ENCODE measurements at regions not wholly inside any gene's neighbourhood (a gene's known extent, or its start where the extent isn't known, plus 50 kb on each side); places are given as distances from the start of the nearest gene placed in this dataset.

DNA sequence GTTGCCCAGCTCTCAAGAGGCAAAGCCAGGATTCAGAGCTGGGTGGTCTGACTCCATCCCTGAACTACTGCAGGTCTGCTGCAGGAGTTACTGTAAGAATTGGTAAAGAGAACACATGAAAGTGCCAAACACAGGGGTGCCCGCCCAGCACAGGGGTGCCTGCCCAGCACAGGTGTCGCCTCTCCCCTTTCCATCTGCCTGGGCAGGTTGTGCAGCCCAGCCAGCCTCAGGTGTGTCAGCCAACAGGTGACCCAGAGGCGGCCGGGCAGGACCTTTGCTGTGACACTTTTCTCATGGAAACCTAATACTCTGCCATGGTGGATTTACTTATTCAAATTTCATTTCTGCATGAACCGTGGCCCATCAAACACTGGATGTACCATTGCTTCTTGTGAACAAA is 289.7 kb upstream of the IRX4 start:
- Histone ChIP-seq H3K79me2 (ENCODE audit: control insufficient read depth in 1 of 2, insufficient read depth in 2 of 2, low read length in 2 of 2) (no peaks in the 10 kb centered on the region), H3K27ac (ENCODE audit: low read depth, low read length) (no peak overlapping the region), H3K18ac (ENCODE audit: extremely low read depth, low read length) (no peak overlapping the region), H4K5ac (ENCODE audit: insufficient read length, low read depth, low read length) (no peak overlapping the region), H3K4me1 (replicated peaks in 1 of 4; ENCODE audit: control insufficient read depth in 3 of 4, insufficient read depth in 4 of 4, low read length in 3 of 4) (peaks cover 0 to 5% (median 1%) of the 10 kb centered on the region in 4 experiments; a peak in 3 of 7 replicates), H3K56ac (replicated peaks; ENCODE audit: insufficient read length, low read depth, low read length) (no peak overlapping the region), H3K23me2 (ENCODE audit: low read depth, low read length) (no peaks in the 10 kb centered on the region), H2AFZ (ENCODE audit: low read length) (no peak overlapping the region), H3K79me1 (ENCODE audit: low read depth, low read length) (no peaks in the 10 kb centered on the region), H2BK5ac (ENCODE audit: low read depth, low read length) (no peak overlapping the region), H3K14ac (ENCODE audit: insufficient read length) (no peak overlapping the region), H3K4ac (replicated peaks; ENCODE audit: insufficient read length, low read depth, low read length) (no peak overlapping the region), H4K91ac (replicated peaks; ENCODE audit: insufficient read length, low read length) (no peak overlapping the region), H2BK15ac (ENCODE audit: low read length) (no peak overlapping the region), H3K23ac (ENCODE audit: insufficient read length) (no peak overlapping the region), H2AK5ac (ENCODE audit: low read depth, low read length) (no peak overlapping the region), H2BK12ac (ENCODE audit: low read depth, low read length) (no peak overlapping the region), H3K36me3 (ENCODE audit: control insufficient read depth in 2 of 4, insufficient read depth in 4 of 4, low read length in 3 of 4) (no peaks in the 10 kb centered on the region), H3K9me3 (ENCODE audit: insufficient read depth in 2 of 2, low read depth in 1 of 2, low read length in 1 of 2) (no peaks in the 10 kb centered on the region), H4K20me1 (replicated peaks in 1 of 2; ENCODE audit: control insufficient read depth in 1 of 2, insufficient read depth in 2 of 2, low read length in 2 of 2) (no peaks in the 10 kb centered on the region), H3K4me3 (ENCODE audit: extremely low read depth in 1 of 4, insufficient read depth in 2 of 4, low read depth in 3 of 4, low read length in 4 of 4) (no peak overlapping the region), H4K8ac (ENCODE audit: extremely low read depth, insufficient read depth, low read length) (no peak overlapping the region), H3K27me3 (replicated peaks in 1 of 4; ENCODE audit: control insufficient read depth in 3 of 4, extremely low read depth in 1 of 4, insufficient read depth in 3 of 4, low read length in 3 of 4) (no peaks in the 10 kb centered on the region), H2BK20ac (ENCODE audit: low read length) (no peak overlapping the region), H2BK120ac (replicated peaks; ENCODE audit: low read depth, low read length) (no peak overlapping the region), H3K4me2 (ENCODE audit: insufficient read depth in 1 of 2, low read depth in 2 of 2, low read length in 2 of 2) (no peak overlapping the region), H3K9ac (replicated peaks in 1 of 4; ENCODE audit: extremely low read depth in 1 of 4, low read depth in 3 of 4, low read length in 3 of 4) (no peak overlapping the region)
- WGBS, 2 experiments (ENCODE audit: extremely low coverage in 1 of 2, insufficient coverage in 1 of 2, insufficient read length in 1 of 2, insufficient replicate concordance in 2 of 2, low coverage in 1 of 2, low lambda C conversion rate in 2 of 2, missing lambda C conversion rate in 1 of 2): 86% methylated on average over 5 of the region's 5 CpGs; no CpG with 5 or more reads in 1 of the 2 experiments
- DNase-seq (ENCODE audit: low read depth in 1 of 2, low spot score in 2 of 2) (no peak), FAIRE-seq (no peak)
- ChIA-PET POLR2A (ENCODE audit: partially characterized antibody) (no interaction called here), CTCF (ENCODE audit: partially characterized antibody) (interaction anchor here (1.0 kb wide), 1 partner anchor 87 kb away, joined by 3 read pairs; no protein-coding TSS in a partner anchor)
- no peak for TF ChIP-seq NANOG (IDR thresholded peaks at IDR 0.05; ENCODE audit: insufficient read depth, low read depth, low read length, poor library complexity, severe bottlenecking)
- no peak for TF ChIP-seq CHD2 (IDR thresholded peaks at IDR 0.05; ENCODE audit: low read length)
- no peak for TF ChIP-seq CBX8 (IDR thresholded peaks at IDR 0.05; ENCODE audit: borderline replicate concordance, low read depth, low read length)
- no peak for TF ChIP-seq HDAC6 (IDR thresholded peaks at IDR 0.05; ENCODE audit: low read depth, low read length)
- no peak for TF ChIP-seq SAP30 (IDR thresholded peaks at IDR 0.05; ENCODE audit: insufficient read depth, insufficient replicate concordance, low read length)
- no peak for TF ChIP-seq RBBP5 (IDR thresholded peaks at IDR 0.05; ENCODE audit: borderline replicate concordance, low read depth, low read length)
- TF ChIP-seq RXRA (IDR thresholded peaks at IDR 0.05; ENCODE audit: insufficient read depth, low read depth, low read length): no peak
- no peak for TF ChIP-seq PHF8 (conservative IDR thresholded peaks at IDR 0.05; ENCODE audit: low read depth, low read length)
- TF ChIP-seq EP300 (IDR thresholded peaks at IDR 0.05; ENCODE audit: borderline replicate concordance in 1 of 2, low read depth in 2 of 2, low read length in 2 of 2): no peak
- TF ChIP-seq SIX5 (IDR thresholded peaks at IDR 0.05; ENCODE audit: low read depth, low read length): no peak
- TF ChIP-seq GTF2F1 (IDR thresholded peaks at IDR 0.05; ENCODE audit: borderline replicate concordance, low read depth, low read length): no peak

All from H1 (cell line).